CD14-positive monocyte (primary cell): ENCODE measurements at regions not wholly inside any gene's neighbourhood (a gene's known extent, or its start where the extent isn't known, plus 50 kb on each side); places are given as distances from the start of the nearest gene placed in this dataset.

Source experiments
- DNase-seq, 3 donors: peaks; one replicate each; pipeline ENCODE4 v3.0.0-alpha.2; 2011 to 2022
- H2AFZ ChIP-seq: 2 replicates; pipeline ENCODE4 v1.6.0; 2012; ENCODE audit warnings: mild to moderate bottlenecking, low read depth, low read length, inconsistent platforms; ENCODE audit not compliant: insufficient read depth, poor library complexity, severe bottlenecking
- H3K27ac ChIP-seq, 2 donors: 1 replicate in 1 of 2; 2 replicates in 1 of 2; pipeline ENCODE4 v1.5.1; 2012 to 2013; ENCODE audit warnings: low read length in 2 of 2, control low read depth in 1 of 2, inconsistent platforms in 1 of 2, low read depth in 1 of 2, mild to moderate bottlenecking in 1 of 2
- H3K27me3 ChIP-seq, 2 donors: one replicate each; pipeline versions ENCODE4 v1.6.0 to v1.6.1; 2011 to 2013; ENCODE audit warnings: low read length in 2 of 2; ENCODE audit not compliant: control insufficient read depth in 2 of 2, insufficient read depth in 2 of 2
- H3K36me3 ChIP-seq, 2 donors: replicated peaks in 1 of 2; 1 replicate in 1 of 2; 2 replicates in 1 of 2; pipeline versions ENCODE4 v1.5.1 to v1.6.1; 2012 to 2013; ENCODE audit warnings: low read length in 2 of 2, control low read depth in 1 of 2, inconsistent platforms in 1 of 2, mild to moderate bottlenecking in 1 of 2; ENCODE audit not compliant: insufficient read depth in 2 of 2, control insufficient read depth in 1 of 2
- H3K4me1 ChIP-seq, 2 donors: 1 replicate in 1 of 2; 2 replicates in 1 of 2; pipeline versions ENCODE4 v1.5.1 to v1.6.1; 2012 to 2013; ENCODE audit warnings: low read length in 2 of 2, control low read depth in 1 of 2, inconsistent platforms in 1 of 2, mild to moderate bottlenecking in 1 of 2, moderate library complexity in 1 of 2; ENCODE audit not compliant: insufficient read depth in 2 of 2, control insufficient read depth in 1 of 2
- H3K4me2 ChIP-seq: replicated peaks from 2 replicates; pipeline ENCODE3; 2012; ENCODE audit warnings: low read length, moderate library complexity, mild to moderate bottlenecking; ENCODE audit not compliant: poor library complexity, severe bottlenecking; ENCODE audit errors: extremely low read depth
- H3K4me3 ChIP-seq, 3 experiments: fragments of 200-600 bp in 1 of 3; sonication (generic) in 1 of 3; replicated peaks in 1 of 3; 1 replicate in 2 of 3; 2 replicates in 1 of 3; pipeline ENCODE4 v1.5.1; 2011 to 2013; ENCODE audit warnings: low read length in 3 of 3, mild to moderate bottlenecking in 3 of 3, control low read depth in 2 of 3, low read depth in 2 of 3, inconsistent platforms in 1 of 3, moderate library complexity in 1 of 3
- H3K79me2 ChIP-seq: 2 replicates; pipeline ENCODE4 v1.6.0; 2012; ENCODE audit warnings: mild to moderate bottlenecking, control low read depth, inconsistent platforms, low read length, moderate library complexity; ENCODE audit not compliant: insufficient read depth
- H3K9ac ChIP-seq: 2 replicates; pipeline ENCODE4 v1.6.0; 2017; ENCODE audit warnings: low read length, mild to moderate bottlenecking; ENCODE audit not compliant: insufficient read depth, poor library complexity, severe bottlenecking
- H3K9me3 ChIP-seq, 2 donors: replicated peaks in 1 of 2; 1 replicate in 1 of 2; 2 replicates in 1 of 2; pipeline versions ENCODE4 v1.5.1 to v1.6.1; 2012 to 2013; ENCODE audit warnings: low read length in 2 of 2, control low read depth in 1 of 2; ENCODE audit not compliant: control insufficient read depth in 1 of 2, insufficient read depth in 1 of 2
- H4K20me1 ChIP-seq: 2 replicates; pipeline ENCODE4 v1.6.0; 2012; ENCODE audit warnings: mild to moderate bottlenecking, low read length, control low read depth, moderate library complexity; ENCODE audit not compliant: insufficient read depth
- H3K27ac Mint-ChIP-seq, 7 donors: one replicate each; pipeline ENCODE4 v1.8.0; 2020; ENCODE audit warnings: mild to moderate bottlenecking in 7 of 7, mixed read lengths in 7 of 7, moderate library complexity in 6 of 7, inconsistent platforms in 2 of 7
- H3K27me3 Mint-ChIP-seq, 3 donors: one replicate each; pipeline ENCODE4 v1.8.0; 2021 to 2022; ENCODE audit warnings: low read depth in 3 of 3, mild to moderate bottlenecking in 3 of 3, mixed read lengths in 3 of 3, moderate library complexity in 3 of 3, inconsistent platforms in 1 of 3
- H3K36me3 Mint-ChIP-seq, 2 donors: one replicate each; pipeline ENCODE4 v1.8.0; 2020; ENCODE audit warnings: mixed read lengths in 2 of 2, inconsistent platforms in 1 of 2, mild to moderate bottlenecking in 1 of 2
- H3K4me1 Mint-ChIP-seq: one replicate; pipeline ENCODE4 v1.8.0; 2020; ENCODE audit warnings: mild to moderate bottlenecking, mixed read lengths
- H3K4me3 Mint-ChIP-seq, 2 donors: one replicate each; pipeline ENCODE4 v1.8.0; 2020; ENCODE audit warnings: mild to moderate bottlenecking in 2 of 2, mixed read lengths in 2 of 2, moderate library complexity in 1 of 2
- H3K9me3 Mint-ChIP-seq, 7 donors: one replicate each; pipeline ENCODE4 v1.8.0; 2020 to 2022; ENCODE audit warnings: mixed read lengths in 7 of 7, mild to moderate bottlenecking in 6 of 7, moderate library complexity in 6 of 7, inconsistent platforms in 2 of 7
- CTCF ChIP-seq: fragments of 200-600 bp; IDR thresholded peaks from one replicate; pipeline ENCODE4 v1.8.0; 2022; ENCODE audit warnings: antibody characterized with exemption, mild to moderate bottlenecking
- WGBS: methylation state at CpG from one replicate; pipeline ENCODE4 v1.1.5; 2013; ENCODE audit warnings: missing lambda C conversion rate; ENCODE audit not compliant: insufficient coverage; 5-methylcytosine and 5-hydroxymethylcytosine counted together
- intact Hi-C, 2 donors: fragments of 100-400 bp; cut with micrococcal nuclease; formaldehyde crosslinking; loops; one replicate each; pipeline versions ENCODE4 v1.15.0 to v1.15.1; 2023

GRCh38 chr13:84896128-84896527 lies 903.1 kb downstream of the SLITRK6 start:
- no peaks in the 10 kb centered on the region for H3K36me3 Mint-ChIP-seq
- no peaks in the 10 kb centered on the region for H3K4me1 ChIP-seq
- no peak overlapping the region for H2AFZ ChIP-seq
- H3K27me3 ChIP-seq: no peaks in the 10 kb centered on the region
- H3K4me2 ChIP-seq: no peak overlapping the region
- H3K27me3 Mint-ChIP-seq: peaks cover 0 to 3% (median 0%) of the 10 kb centered on the region in 3 donors
- no peaks in the 10 kb centered on the region for H3K9me3 ChIP-seq
- H3K4me1 Mint-ChIP-seq: no peaks in the 10 kb centered on the region
- H3K4me3 ChIP-seq: no peak overlapping the region
- no peak overlapping the region for H3K27ac Mint-ChIP-seq
- H3K9me3 Mint-ChIP-seq: peaks cover 0 to 9% (median 2%) of the 10 kb centered on the region in 7 donors
- no peak overlapping the region for H3K4me3 Mint-ChIP-seq
- no peaks in the 10 kb centered on the region for H3K79me2 ChIP-seq
- H3K27ac ChIP-seq: no peak overlapping the region
- WGBS: no CpG with 5 or more reads among the region's 9 CpGs
- peak in 2 of 3 donors; percentile 1 to 5 for DNase-seq
- H3K36me3 ChIP-seq: no peaks in the 10 kb centered on the region
- intact Hi-C loops: loop anchor here (10.0 kb wide), 1 partner anchor 909 kb away; no protein-coding TSS in a partner anchor
- H4K20me1 ChIP-seq: no peaks in the 10 kb centered on the region
- H3K9ac ChIP-seq: no peak overlapping the region
- TF ChIP-seq CTCF: peak; percentile 72

DNA sequence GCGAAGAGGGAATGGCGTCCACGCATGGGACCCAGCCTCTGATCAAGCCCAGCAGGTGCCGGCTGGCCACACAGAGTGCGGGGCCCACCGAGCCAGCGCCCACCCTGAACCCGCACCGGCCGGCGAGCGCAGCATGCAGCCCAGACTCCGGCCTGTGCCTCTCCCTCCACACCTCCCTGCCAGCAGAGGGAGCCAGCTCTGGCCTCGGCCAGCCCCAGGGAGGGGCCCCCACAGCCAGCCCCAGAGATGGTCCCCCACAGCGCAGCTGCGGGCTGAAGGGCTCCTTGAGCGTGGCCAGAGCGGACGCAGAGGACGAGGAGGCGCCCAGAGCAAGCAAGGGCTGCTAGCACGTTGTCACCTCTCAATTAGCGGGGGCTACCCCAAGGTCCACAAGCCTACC lies 904.5 kb downstream of the SLITRK6 start:
- no peak overlapping the region for H3K4me2 ChIP-seq
- H3K4me3 Mint-ChIP-seq: no peak overlapping the region
- peaks cover 0 to 3% (median 0%) of the 10 kb centered on the region in 3 donors for H3K27me3 Mint-ChIP-seq
- no peak overlapping the region for H3K9ac ChIP-seq
- intact Hi-C loops: loop anchor here (10.0 kb wide), 1 partner anchor 910 kb away; no protein-coding TSS in a partner anchor
- no peaks in the 10 kb centered on the region for H3K36me3 ChIP-seq
- H4K20me1 ChIP-seq: no peaks in the 10 kb centered on the region
- no peaks in the 10 kb centered on the region for H3K4me1 ChIP-seq
- no peak for TF ChIP-seq CTCF
- no peak overlapping the region for H2AFZ ChIP-seq
- H3K36me3 Mint-ChIP-seq: no peaks in the 10 kb centered on the region
- no peaks in the 10 kb centered on the region for H3K79me2 ChIP-seq
- H3K4me3 ChIP-seq: no peak overlapping the region
- no peaks in the 10 kb centered on the region for H3K27me3 ChIP-seq
- H3K27ac Mint-ChIP-seq: no peak overlapping the region
- DNase-seq: no peak
- no peak overlapping the region for H3K27ac ChIP-seq
- WGBS: 98% methylated on average over 14 of the region's 23 CpGs
- H3K4me1 Mint-ChIP-seq: no peaks in the 10 kb centered on the region
- peaks cover 0 to 9% (median 0%) of the 10 kb centered on the region in 7 donors for H3K9me3 Mint-ChIP-seq
- H3K9me3 ChIP-seq: no peaks in the 10 kb centered on the region
